Mesenchymal stem cell (in vitro differentiated cells and primary cell): ENCODE measurements at regions not wholly inside any gene's neighbourhood (a gene's known extent, or its start where the extent isn't known, plus 50 kb on each side); places are given as distances from the start of the nearest gene placed in this dataset.
A peak's percentile ranks its signal among the peaks of the same experiment; 100 is the strongest.
"Not testable (repeated sequence)": the region's sequence is repeated elsewhere in the genome, so short reads cannot be mapped to it uniquely, and the experiment has no call there.

Experiments
- DNase-seq: peaks from one replicate; pipeline ENCODE4 v3.0.0-alpha.2; 2013
- H2AFZ ChIP-seq: one replicate; pipeline ENCODE4 v1.6.1; 2013; ENCODE audit warnings: low read depth, mild to moderate bottlenecking, control low read depth, inconsistent platforms, low read length, moderate library complexity
- H2AK5ac ChIP-seq: 2 replicates; pipeline ENCODE4 v1.6.1; 2013; ENCODE audit warnings: low read length, moderate library complexity, mild to moderate bottlenecking, inconsistent platforms; ENCODE audit not compliant: severe bottlenecking
- H2BK120ac ChIP-seq: one replicate; pipeline ENCODE4 v1.6.1; 2013; ENCODE audit warnings: low read depth, mild to moderate bottlenecking, inconsistent platforms, low read length, moderate library complexity
- H2BK12ac ChIP-seq, 2 experiments: one replicate each; pipeline ENCODE4 v1.6.1; 2013; ENCODE audit warnings: inconsistent platforms in 2 of 2, low read length in 2 of 2, mild to moderate bottlenecking in 2 of 2, moderate library complexity in 2 of 2, control low read depth in 1 of 2
- H2BK15ac ChIP-seq: one replicate; pipeline ENCODE4 v1.6.1; 2013; ENCODE audit warnings: mild to moderate bottlenecking, low read depth, inconsistent platforms; ENCODE audit not compliant: poor library complexity, severe bottlenecking
- H2BK5ac ChIP-seq: 2 replicates; pipeline ENCODE4 v1.6.1; 2013; ENCODE audit warnings: low read depth, mild to moderate bottlenecking, low read length, control low read depth, inconsistent platforms; ENCODE audit not compliant: poor library complexity, severe bottlenecking
- H3K14ac ChIP-seq, 2 experiments: one replicate each; pipeline ENCODE4 v1.6.1; 2013; ENCODE audit warnings: inconsistent platforms in 2 of 2, low read length in 2 of 2, control low read depth in 1 of 2, mild to moderate bottlenecking in 1 of 2, moderate library complexity in 1 of 2
- H3K18ac ChIP-seq, 2 experiments: one replicate each; pipeline ENCODE4 v1.6.1; 2013; ENCODE audit warnings: inconsistent platforms in 2 of 2, low read length in 2 of 2, control low read depth in 1 of 2, low read depth in 1 of 2, mild to moderate bottlenecking in 1 of 2
- H3K23ac ChIP-seq, 2 experiments: one replicate each; pipeline ENCODE4 v1.6.1; 2013; ENCODE audit warnings: inconsistent platforms in 2 of 2, low read length in 2 of 2, mild to moderate bottlenecking in 2 of 2, moderate library complexity in 2 of 2, control low read depth in 1 of 2
- H3K27ac ChIP-seq: 2 replicates; pipeline ENCODE4 v1.5.1; 2013; ENCODE audit warnings: mild to moderate bottlenecking, moderate library complexity, low read length, control low read depth, inconsistent platforms; ENCODE audit not compliant: poor library complexity, severe bottlenecking
- H3K27me3 ChIP-seq, 2 experiments: 2 replicates each; pipeline versions ENCODE4 v1.6.1 to v1.7.0; 2013; ENCODE audit warnings: low read length in 2 of 2, mild to moderate bottlenecking in 2 of 2, moderate library complexity in 2 of 2, control low read depth in 1 of 2, inconsistent platforms in 1 of 2; ENCODE audit not compliant: control insufficient read depth in 1 of 2, insufficient read depth in 1 of 2
- H3K36me3 ChIP-seq, 2 experiments: 2 replicates each; pipeline versions ENCODE4 v1.6.1 to v1.7.0; 2013; ENCODE audit warnings: low read length in 2 of 2, control low read depth in 1 of 2, inconsistent platforms in 1 of 2, low read depth in 1 of 2, mild to moderate bottlenecking in 1 of 2; ENCODE audit not compliant: insufficient read depth in 2 of 2, control insufficient read depth in 1 of 2
- H3K4ac ChIP-seq, 2 experiments: one replicate each; pipeline ENCODE4 v1.6.1; 2013; ENCODE audit warnings: inconsistent platforms in 2 of 2, low read length in 2 of 2, mild to moderate bottlenecking in 2 of 2, moderate library complexity in 2 of 2, control low read depth in 1 of 2, low read depth in 1 of 2
- H3K4me1 ChIP-seq: 2 replicates; pipeline ENCODE4 v1.6.1; 2013; ENCODE audit warnings: low read depth, low read length, control low read depth; ENCODE audit not compliant: control insufficient read depth, insufficient read depth
- H3K4me2 ChIP-seq: 2 replicates; pipeline ENCODE4 v1.6.1; 2013; ENCODE audit warnings: low read length, mild to moderate bottlenecking, inconsistent platforms; ENCODE audit not compliant: poor library complexity, severe bottlenecking
- H3K4me3 ChIP-seq, 2 experiments: 2 replicates each; pipeline versions ENCODE4 v1.5.1 to v1.7.0; 2013; ENCODE audit warnings: low read length in 2 of 2, mild to moderate bottlenecking in 2 of 2, control low read depth in 1 of 2, low read depth in 1 of 2; ENCODE audit not compliant: insufficient read depth in 1 of 2
- H3K79me1 ChIP-seq: replicated peaks from 2 replicates; pipeline ENCODE4 v1.6.1; 2013; ENCODE audit warnings: mild to moderate bottlenecking, control low read depth, low read length, inconsistent platforms; ENCODE audit not compliant: poor library complexity, severe bottlenecking
- H3K9ac ChIP-seq: 2 replicates; pipeline ENCODE4 v1.7.0; 2013; ENCODE audit warnings: mild to moderate bottlenecking, low read length, moderate library complexity
- H3K9me3 ChIP-seq: 2 replicates; pipeline ENCODE4 v1.7.0; 2013; ENCODE audit warnings: mild to moderate bottlenecking, low read length; ENCODE audit not compliant: control insufficient read depth
- H4K8ac ChIP-seq: one replicate; pipeline ENCODE4 v1.6.1; 2013; ENCODE audit warnings: inconsistent platforms, mild to moderate bottlenecking, low read length, moderate library complexity
- H4K91ac ChIP-seq: one replicate; pipeline ENCODE4 v1.6.1; 2013; ENCODE audit warnings: mild to moderate bottlenecking, low read length, inconsistent platforms
- WGBS: methylation state at CpG from one replicate; pipeline ENCODE4 v1.1.7; 2013; ENCODE audit warnings: mixed read lengths; 5-methylcytosine and 5-hydroxymethylcytosine counted together

DNA sequence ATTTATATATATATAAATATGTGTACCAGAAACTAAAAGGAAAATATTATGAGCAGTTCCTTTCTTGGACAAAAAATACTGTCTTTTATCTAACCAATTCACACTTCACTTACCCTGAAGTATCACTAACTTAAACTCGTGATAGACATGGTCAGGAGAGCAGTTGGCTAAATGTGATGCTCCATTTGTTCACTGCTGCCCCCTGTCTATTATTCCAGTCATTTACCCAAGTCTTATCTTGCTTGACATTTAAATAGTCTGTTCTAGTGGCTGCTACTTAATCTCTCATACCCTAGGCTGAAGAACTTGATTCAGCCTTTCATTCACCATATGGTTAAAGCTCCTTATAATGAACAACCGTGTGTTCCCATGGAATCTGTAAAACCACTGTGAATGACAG is 789.6 kb upstream of the EYS start:
- H3K9me3 ChIP-seq = no peaks in the 10 kb centered on the region
- H3K36me3 ChIP-seq = no peaks in the 10 kb centered on the region
- WGBS = 7% methylated on average over 1 of the region's 2 CpGs

GRCh38 chr6:66494643-66495042 is 787.6 kb upstream of the EYS start:
- H3K14ac ChIP-seq, H2BK12ac ChIP-seq, H2BK120ac ChIP-seq, H2AFZ ChIP-seq, H3K4ac ChIP-seq, H4K8ac ChIP-seq, H3K9ac ChIP-seq, H3K27me3 ChIP-seq, H3K36me3 ChIP-seq, DNase-seq, H4K91ac ChIP-seq, H2BK5ac ChIP-seq, H3K9me3 ChIP-seq, H3K4me1 ChIP-seq, H3K18ac ChIP-seq, H3K27ac ChIP-seq, H2BK15ac ChIP-seq, H3K4me2 ChIP-seq, H2AK5ac ChIP-seq, H3K79me1 ChIP-seq, H3K23ac ChIP-seq, H3K4me3 ChIP-seq: not testable (repeated sequence)
- 100% methylated on average over 1 of the region's 2 CpGs for WGBS

More for the DNA sequence above, 789.6 kb upstream of the EYS start:
- no peak overlapping the region for H2BK120ac ChIP-seq
- no peaks in the 10 kb centered on the region for H3K4me1 ChIP-seq
- no peak overlapping the region for H3K4ac ChIP-seq
- no peak overlapping the region for H2AK5ac ChIP-seq
- H3K18ac ChIP-seq = no peak overlapping the region
- H3K4me2 ChIP-seq = no peak overlapping the region
- H2BK5ac ChIP-seq = no peak overlapping the region
- DNase-seq = peak; percentile 12
- H2BK12ac ChIP-seq = no peak overlapping the region
- H3K27ac ChIP-seq = no peak overlapping the region
- no peaks in the 10 kb centered on the region for H3K27me3 ChIP-seq
- no peaks in the 10 kb centered on the region for H3K79me1 ChIP-seq
- no peak overlapping the region for H3K23ac ChIP-seq
- H3K14ac ChIP-seq = no peak overlapping the region
- no peak overlapping the region for H2AFZ ChIP-seq
- no peak overlapping the region for H2BK15ac ChIP-seq
- no peak overlapping the region for H3K9ac ChIP-seq
- no peak overlapping the region for H4K91ac ChIP-seq
- no peak overlapping the region for H3K4me3 ChIP-seq
- no peak overlapping the region for H4K8ac ChIP-seq

DNA sequence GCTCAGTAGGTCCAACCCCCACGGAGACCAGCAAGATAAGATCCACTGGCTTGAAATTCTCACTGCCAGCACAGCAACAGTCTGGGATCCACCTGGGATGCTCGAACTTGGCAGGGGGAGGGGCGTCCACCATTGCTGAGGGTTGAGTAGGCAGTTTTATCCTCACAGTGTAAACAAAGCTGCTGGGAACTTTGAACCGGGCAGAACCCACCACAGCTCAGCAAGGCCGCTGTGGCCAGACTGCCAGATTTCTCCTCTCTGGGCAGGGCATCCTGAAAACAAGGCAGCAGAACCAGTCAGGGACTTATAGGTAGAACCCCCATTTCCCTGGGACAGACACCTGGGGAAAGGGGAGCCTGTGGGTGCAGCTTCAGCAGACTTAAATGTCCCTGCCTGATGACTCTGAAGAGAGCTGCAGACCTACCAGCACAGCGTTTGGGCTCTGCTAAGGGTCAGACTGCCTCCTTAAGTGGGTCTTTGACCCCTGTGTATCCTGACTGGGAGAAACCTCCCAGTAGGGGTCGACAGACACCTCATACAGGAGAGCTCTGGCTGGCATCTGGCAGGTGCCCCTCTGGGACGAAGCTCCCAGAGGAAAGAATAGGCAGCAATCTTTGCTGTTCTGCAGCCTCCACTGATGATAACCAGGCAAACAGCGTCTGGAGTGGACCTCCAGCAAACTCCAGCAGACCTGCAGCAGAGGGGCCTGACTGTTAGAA is 782.4 kb upstream of the EYS start:
- Histone ChIP-seq H3K9me3 (no peaks in the 10 kb centered on the region), H3K14ac (no peak overlapping the region), H2BK5ac (no peak overlapping the region), H2BK120ac (no peak overlapping the region), H3K23ac (no peak overlapping the region), H3K27me3 (no peaks in the 10 kb centered on the region), H3K4me3 (no peak overlapping the region), H3K36me3 (no peaks in the 10 kb centered on the region), H3K18ac (no peak overlapping the region), H2AFZ (no peak overlapping the region), H3K27ac (no peak overlapping the region), H3K9ac (no peak overlapping the region), H3K4me2 (no peak overlapping the region), H2BK15ac (no peak overlapping the region), H4K8ac (no peak overlapping the region), H3K4ac (no peak overlapping the region), H3K79me1 (no peaks in the 10 kb centered on the region), H2BK12ac (no peak overlapping the region), H3K4me1 (no peaks in the 10 kb centered on the region), H2AK5ac (no peak overlapping the region), H4K91ac (no peak overlapping the region)
- 78% methylated on average over 9 of the region's 9 CpGs for WGBS
- no peak for DNase-seq

DNA sequence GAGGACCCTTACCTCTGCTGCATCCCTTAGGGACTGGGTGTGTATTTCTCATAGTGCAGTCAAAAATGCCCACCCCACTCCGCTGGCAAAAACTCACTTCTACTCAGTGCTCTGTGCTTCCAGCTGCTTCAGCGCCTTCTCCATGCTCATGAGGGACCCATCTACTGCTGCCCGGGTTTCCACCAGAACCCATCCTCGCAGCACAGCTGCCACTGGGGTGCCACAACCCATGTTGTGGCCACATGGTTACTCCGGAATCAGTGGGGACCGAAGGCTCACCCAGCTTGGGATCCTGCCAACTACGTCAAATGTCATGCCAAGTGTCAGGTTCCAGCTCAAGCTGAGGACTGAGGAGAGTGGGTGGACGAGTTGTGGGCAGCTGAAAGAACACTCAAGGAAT is 774.2 kb upstream of the EYS start:
- no peaks in the 10 kb centered on the region for H3K36me3 ChIP-seq
- H3K4me1 ChIP-seq = no peaks in the 10 kb centered on the region
- no peak overlapping the region for H3K14ac ChIP-seq
- 86% methylated on average over 8 of the region's 8 CpGs for WGBS
- no peak overlapping the region for H3K9ac ChIP-seq
- H2BK120ac ChIP-seq = no peak overlapping the region
- no peak overlapping the region for H3K4me3 ChIP-seq
- no peak overlapping the region for H2BK5ac ChIP-seq
- H3K27ac ChIP-seq = no peak overlapping the region
- no peak overlapping the region for H2BK15ac ChIP-seq
- H4K8ac ChIP-seq = no peak overlapping the region
- peaks cover 10% of the 10 kb centered on the region for H3K9me3 ChIP-seq
- no peak overlapping the region for H3K23ac ChIP-seq
- no peak overlapping the region for H2BK12ac ChIP-seq
- no peaks in the 10 kb centered on the region for H3K79me1 ChIP-seq
- no peak overlapping the region for H3K18ac ChIP-seq
- DNase-seq = no peak
- no peak overlapping the region for H2AK5ac ChIP-seq
- no peak overlapping the region for H3K4ac ChIP-seq
- H4K91ac ChIP-seq = no peak overlapping the region
- H3K4me2 ChIP-seq = no peak overlapping the region
- H3K27me3 ChIP-seq = no peaks in the 10 kb centered on the region
- no peak overlapping the region for H2AFZ ChIP-seq
